ENCODE measurements at regions not wholly inside any gene's neighbourhood (a gene's known extent, or its start where the extent isn't known, plus 50 kb on each side); places are given as distances from the start of the nearest gene placed in this dataset.

- no peak for TF ChIP-seq STAT6 (CRISPR knock-in tag; IDR thresholded peaks at IDR 0.05; ENCODE audit: borderline replicate concordance)
- no peak for TF ChIP-seq SETDB1 (CRISPR knock-in tag; IDR thresholded peaks at IDR 0.05; ENCODE audit: borderline replicate concordance)
- TF ChIP-seq RNF2 (conservative IDR thresholded peaks at IDR 0.05; ENCODE audit: low read depth) = no peak
- TF ChIP-seq CBFB (CRISPR knock-in tag; IDR thresholded peaks at IDR 0.05) = no peak
- TF ChIP-seq HINFP (CRISPR knock-in tag; IDR thresholded peaks at IDR 0.05; ENCODE audit: low read depth) = no peak
- no peak for TF ChIP-seq GTF2F1 (IDR thresholded peaks at IDR 0.05; ENCODE audit: low read length)
- TF ChIP-seq ZNF275 (CRISPR knock-in tag; IDR thresholded peaks at IDR 0.05; ENCODE audit: borderline replicate concordance) = no peak
- TF ChIP-seq CREB1 (IDR thresholded peaks at IDR 0.05) = no peak
- TF ChIP-seq CREB1 (CRISPR knock-in tag; IDR thresholded peaks at IDR 0.05) = no peak
- no peak for TF ChIP-seq KDM4B (CRISPR knock-in tag; IDR thresholded peaks at IDR 0.05)
- no peak for TF ChIP-seq CTCF (CRISPR knock-in tag; IDR thresholded peaks at IDR 0.05)
- no peak for TF ChIP-seq EP300 (IDR thresholded peaks at IDR 0.05; ENCODE audit: low read depth in 2 of 2, low read length in 2 of 2)
- TF ChIP-seq EP300 (CRISPR knock-in tag; IDR thresholded peaks at IDR 0.05; ENCODE audit: borderline replicate concordance) = no peak
- no peak for TF ChIP-seq NKX3-1 (CRISPR knock-in tag; IDR thresholded peaks at IDR 0.05)
These were observed 51.3 kb upstream of the SLC45A1 start for GRCh38 chr1:8266436-8267165.
